RCC 7860 (cell line): ENCODE measurements at regions not wholly inside any gene's neighbourhood (a gene's known extent, or its start where the extent isn't known, plus 50 kb on each side); places are given as distances from the start of the nearest gene placed in this dataset.

Experiments used
- DNase-seq: peaks from one replicate; pipeline ENCODE4 v3.0.0-alpha.2; 2015; ENCODE audit warnings: low spot score
- FAIRE-seq: peaks from 2 replicates; lab custom pipeline; 2012; peaks lifted over from hg19 to GRCh38; lab: Jason Lieb, UNC

DNA sequence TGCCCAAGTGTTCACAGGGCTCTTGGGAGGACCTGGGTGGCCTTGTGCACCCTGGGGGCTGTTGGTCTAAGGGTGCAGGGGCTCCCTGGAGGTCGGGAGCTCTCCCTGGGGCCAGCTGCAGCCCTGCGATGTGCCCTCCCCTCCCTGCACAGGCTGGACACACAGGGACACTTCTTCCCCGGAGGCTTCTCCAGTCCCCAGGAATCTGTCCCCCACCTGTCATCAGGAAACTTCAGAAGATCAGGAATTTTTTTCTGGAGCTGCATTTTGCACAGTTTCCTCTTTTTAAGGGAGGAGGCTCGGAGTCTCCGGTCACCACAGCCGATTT lies 66.9 kb upstream of the BHLHE23 start:
- FAIRE-seq (no peak), DNase-seq (no peak)

DNA sequence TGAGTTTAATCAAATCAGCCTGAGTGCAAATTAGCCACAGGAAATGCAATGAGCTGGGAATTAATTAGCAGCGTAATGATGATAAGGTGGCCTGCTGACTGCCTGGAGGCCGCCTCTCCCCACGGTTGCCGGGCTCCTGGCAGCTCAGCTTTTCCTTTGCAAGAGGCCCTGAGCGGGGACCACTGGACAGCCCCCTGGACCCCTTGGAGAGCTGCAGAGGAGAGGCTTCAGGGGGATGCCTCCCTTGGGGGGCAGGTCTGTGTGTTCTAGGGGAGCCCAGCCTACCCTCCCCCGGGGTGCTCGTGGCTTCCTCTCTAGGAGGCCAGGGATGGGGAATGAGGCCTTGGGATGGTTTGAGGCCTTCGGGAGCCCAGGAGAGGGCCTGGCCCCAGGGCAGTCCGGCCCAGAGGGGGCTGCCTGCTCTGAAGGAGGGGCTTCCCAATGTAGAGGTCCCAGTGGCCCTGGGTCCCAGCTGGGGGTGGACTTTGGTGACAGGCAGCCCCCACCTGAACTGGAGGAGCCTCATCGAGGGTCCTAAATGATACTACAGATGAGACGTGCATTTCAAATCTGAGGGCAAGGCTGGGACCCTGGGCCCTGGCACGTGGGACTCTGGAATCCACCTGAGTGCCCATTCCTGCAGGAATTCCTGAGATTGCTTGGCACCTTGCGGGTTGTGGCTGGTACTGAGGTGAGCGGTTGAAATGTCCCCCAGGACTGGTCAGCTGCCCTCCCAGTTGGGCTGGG lies 66.4 kb upstream of the BHLHE23 start:
- FAIRE-seq = no peak

DNA sequence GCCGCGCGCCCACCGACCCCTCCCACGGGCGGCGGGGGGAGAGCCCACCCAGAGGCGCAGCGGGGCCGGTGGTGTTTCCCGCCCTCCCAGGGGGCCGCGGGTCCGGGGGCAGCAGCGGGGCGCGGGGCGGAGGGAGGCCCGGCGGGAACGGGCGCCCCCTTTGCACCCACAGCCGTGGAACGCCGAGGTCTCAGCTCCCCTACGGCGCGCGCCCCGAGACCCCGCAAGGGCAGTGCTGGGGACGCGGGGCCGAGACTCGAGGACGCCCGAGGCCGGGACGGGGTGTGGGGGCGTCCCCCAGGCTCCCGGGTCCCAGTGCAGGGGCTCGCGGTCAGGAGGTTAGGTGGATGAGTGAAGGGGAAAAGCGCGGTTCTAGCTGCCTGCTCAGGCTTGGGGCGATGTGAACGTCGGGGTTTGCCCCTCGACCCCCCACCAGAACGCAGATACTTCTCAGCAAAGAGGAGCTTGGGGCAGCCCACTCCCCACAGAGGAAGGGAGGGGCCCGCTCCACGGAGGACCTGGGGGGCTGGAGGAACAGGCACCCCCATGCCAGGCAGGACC lies 65.5 kb upstream of the BHLHE23 start:
- no peak for DNase-seq
- no peak for FAIRE-seq

More for the DNA sequence above, 66.4 kb upstream of the BHLHE23 start:
- DNase-seq = no peak

DNA sequence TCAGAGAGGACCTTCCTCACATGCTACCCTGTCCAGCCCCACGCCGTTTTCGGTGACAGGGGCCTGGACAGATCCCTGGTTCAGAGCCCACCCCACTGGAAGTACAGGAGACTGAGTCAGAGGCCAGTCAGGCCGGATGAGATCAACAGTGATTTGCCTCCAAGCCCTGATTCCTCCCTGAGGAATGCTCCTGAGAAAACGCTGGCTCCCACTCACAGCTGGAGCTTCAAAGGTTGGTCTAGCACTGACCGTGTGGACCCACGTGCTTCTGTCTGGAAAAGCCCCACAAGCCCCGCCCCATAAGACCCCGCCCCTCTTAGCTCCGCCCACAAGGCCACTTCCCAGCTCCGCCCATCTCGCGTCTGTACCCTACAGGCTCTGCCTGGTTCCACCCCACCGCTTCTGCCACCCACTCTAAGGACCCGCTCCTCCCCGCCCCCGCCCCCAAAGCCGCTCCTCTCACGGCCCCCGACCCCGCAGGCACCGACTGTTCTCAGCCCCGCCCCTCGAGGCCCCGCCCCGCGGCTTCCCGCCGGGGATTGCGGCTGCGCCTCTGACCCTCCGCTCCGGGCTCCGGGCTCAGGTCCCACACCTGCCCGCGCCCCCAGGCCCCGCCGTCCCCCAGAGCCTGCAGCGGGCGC lies 64.9 kb upstream of the BHLHE23 start:
- FAIRE-seq = no peak
- DNase-seq = peak; percentile 49

DNA sequence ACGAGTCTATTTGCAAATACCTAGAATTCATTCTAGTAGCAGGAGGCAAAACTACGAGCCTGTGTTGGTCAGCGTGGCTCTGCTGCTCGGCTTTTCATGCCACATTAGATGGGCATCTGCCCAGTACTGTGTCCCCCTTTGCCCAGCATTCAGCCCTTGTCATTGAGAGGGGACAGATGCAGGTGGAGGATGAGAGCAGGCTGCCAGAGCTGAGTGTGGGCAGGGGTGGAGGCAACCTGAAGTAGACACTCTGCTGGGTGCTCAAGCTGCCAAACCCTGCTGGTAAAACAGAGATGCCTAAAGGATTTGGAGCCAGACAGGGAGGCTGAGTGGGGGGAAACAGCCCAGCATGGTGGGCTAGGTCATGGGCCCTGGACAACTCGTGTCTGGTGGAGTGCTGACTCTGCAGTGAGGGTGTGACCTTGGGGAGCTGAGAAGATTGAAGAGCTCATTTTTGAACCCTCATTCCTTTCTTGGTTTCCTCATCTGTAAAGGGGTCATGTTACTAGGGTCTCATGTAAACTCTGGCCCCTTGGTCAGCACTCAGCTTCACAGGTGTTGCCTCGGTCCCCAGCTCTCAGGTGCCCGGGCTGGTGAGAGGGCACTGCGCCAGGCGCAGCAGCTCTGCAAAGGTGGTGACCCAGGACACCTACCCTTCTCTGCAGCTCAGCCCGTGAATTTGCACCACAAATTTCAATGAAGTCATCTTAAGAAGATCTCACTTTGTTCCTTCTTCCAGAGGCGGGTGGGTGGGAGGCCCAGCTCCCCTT lies 64.2 kb upstream of the BHLHE23 start:
- DNase-seq (no peak), FAIRE-seq (no peak)

DNA sequence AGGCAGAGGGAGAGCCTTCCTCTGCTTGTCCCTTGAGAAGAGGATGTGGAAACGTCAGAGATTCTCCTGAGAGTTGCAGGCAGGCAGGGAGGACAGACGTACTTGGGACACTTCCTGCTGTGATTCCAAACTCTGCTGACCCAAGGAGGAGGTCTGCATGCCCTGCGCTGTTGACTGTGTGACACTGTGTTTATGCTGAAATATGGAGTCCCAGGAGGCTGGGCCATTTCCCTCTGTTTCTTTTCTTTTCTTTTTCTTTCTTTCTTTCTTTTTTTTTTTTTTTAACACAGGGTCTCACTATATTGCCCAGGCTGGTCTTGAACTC lies 63.5 kb upstream of the BHLHE23 start:
- DNase-seq (no peak), FAIRE-seq (no peak)

- FAIRE-seq (no peak), DNase-seq (no peak)
Observed at GRCh38 chr20:63068711-63069367, 62.1 kb upstream of the BHLHE23 start.

- DNase-seq (no peak), FAIRE-seq (no peak)
Observed at GRCh38 chr20:63067721-63068560, 61.2 kb upstream of the BHLHE23 start.

GRCh38 chr20:63067266-63067635 lies 60.5 kb upstream of the BHLHE23 start:
- DNase-seq = no peak
- FAIRE-seq = no peak

DNA sequence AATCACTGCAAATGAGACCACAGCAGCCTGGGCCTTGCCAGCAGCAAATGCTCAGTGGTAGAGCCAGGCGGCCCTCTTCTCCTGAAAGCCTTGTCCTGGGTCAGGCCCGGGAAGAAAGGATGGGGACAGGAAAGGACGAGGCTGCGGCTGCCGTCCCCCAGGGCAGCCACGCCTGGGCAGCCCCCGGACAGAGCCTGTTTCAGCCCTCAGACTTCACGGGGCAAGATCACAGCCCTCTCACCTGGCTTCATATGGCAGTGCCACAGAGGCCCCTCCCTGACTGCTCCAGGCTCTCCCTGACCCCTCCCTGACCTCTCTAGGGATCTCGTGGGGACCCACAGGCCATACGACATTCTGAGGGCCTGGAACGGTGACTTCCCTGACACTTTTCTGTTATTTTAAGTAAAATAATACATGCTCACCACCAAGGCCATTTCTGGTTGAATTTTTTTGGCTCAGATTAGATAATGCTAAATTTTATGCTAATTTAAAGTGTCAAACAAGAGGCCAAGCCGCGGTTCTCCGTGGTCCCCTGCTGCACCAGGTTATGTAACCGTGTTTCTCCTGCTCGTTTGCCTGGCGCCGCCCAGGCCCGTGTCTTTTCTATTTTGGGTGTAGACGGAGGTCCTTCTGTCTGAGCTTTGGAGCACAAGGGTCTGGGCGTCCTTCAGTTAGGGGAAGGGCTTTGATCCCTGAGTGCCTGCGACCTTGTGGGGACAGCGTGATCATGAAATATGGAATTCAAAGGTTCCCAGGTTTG lies 59.9 kb upstream of the BHLHE23 start:
- FAIRE-seq (no peak), DNase-seq (no peak)

DNA sequence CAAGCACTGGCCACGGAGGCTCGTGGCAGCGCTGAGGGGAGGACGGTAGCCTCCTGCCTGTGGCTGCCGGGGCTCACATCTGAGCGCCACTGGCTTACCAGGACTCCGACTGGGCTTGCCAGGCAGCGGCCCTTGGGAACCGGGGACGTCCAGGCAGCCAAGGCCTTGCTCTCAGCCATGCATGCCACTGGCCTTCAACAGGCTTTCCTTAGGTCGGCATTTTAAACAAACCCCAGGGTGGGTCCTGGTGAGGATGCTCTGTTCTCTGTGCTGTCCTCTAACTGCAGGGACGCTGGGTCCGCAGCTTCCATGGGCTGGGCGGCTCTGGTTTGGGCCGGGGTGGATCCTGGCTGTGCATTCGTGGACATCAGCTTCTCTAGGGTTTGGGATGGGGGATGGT lies 59.1 kb upstream of the BHLHE23 start:
- FAIRE-seq (no peak), DNase-seq (no peak)

- DNase-seq (no peak), FAIRE-seq (no peak)
Observed at GRCh38 chr20:63064745-63065711, 58.3 kb upstream of the BHLHE23 start.

- DNase-seq (no peak), FAIRE-seq (no peak)
Observed at GRCh38 chr20:63064310-63064709, 57.5 kb upstream of the BHLHE23 start.

- no peak for FAIRE-seq
Observed at GRCh38 chr20:63062188-63063140, 55.7 kb upstream of the BHLHE23 start.

GRCh38 chr20:63061771-63062100 lies 55.0 kb upstream of the BHLHE23 start:
- no peak for DNase-seq
- no peak for FAIRE-seq

More at GRCh38 chr20:63062188-63063140, 55.7 kb upstream of the BHLHE23 start:
- no peak for DNase-seq

DNA sequence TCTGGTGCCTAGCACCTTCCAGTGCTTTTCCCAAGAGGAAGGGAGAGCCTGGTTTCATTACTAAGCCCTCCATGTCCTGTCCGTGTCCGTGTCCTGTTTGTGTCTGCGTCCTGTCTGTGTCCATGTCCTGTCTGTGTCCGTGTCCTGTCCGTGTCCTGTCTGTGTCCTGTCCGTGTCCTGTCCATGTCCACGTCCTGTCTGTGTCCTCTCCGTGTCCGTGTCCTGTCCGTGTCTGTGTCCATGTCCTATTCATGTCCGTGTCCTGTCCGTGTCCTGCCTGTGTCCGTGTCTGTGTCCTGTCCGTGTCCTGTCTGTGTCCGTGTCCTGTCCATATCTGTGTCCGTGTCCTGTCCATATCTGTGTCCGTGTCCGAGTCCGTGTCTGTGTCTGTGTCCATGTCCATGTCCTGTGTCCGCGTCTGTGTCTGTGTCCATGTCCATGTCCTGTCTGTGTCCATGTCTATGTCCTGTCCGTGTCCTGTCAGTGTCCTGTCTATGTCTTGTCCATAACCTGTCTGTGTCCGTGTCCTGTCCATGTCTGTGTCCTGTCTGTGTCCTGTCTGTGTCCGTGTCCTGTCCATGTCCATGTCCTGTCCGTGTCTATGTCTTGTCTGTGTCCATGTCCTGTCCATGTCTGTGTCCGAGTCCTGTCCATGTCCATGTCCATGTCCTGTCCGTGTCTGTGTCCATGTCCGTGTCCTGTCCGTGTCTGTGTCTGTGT lies 54.4 kb upstream of the BHLHE23 start:
- DNase-seq (no peak), FAIRE-seq (no peak)
